NCI-H2196 treated with DMSO at 0.1 percent for 48 hours (cell line): ENCODE measurements at regions not wholly inside any gene's neighbourhood (a gene's known extent, or its start where the extent isn't known, plus 50 kb on each side); places are given as distances from the start of the nearest gene placed in this dataset.
"Not testable (repeated sequence)": the region's sequence is repeated elsewhere in the genome, so short reads cannot be mapped to it uniquely, and the experiment has no call there.

Source experiments
- DNase-seq: peaks from one replicate; lab custom pipeline; 2025; ENCODE audit not compliant: unreplicated experiment; lab: John Stamatoyannopoulos, UW

- DNase-seq = no peak
Measured at GRCh38 chr1:37159102-37159501, 124.8 kb upstream of the GRIK3 start.

GRCh38 chr1:37161171-37161570 lies 126.9 kb upstream of the GRIK3 start:
- no peak for DNase-seq

GRCh38 chr1:37162059-37162458 lies 127.7 kb upstream of the GRIK3 start:
- DNase-seq = no peak

- DNase-seq = no peak
Measured at GRCh38 chr1:37166005-37166404, 131.7 kb upstream of the GRIK3 start.

GRCh38 chr1:37167479-37167878 lies 133.2 kb upstream of the GRIK3 start:
- DNase-seq = no peak

- no peak for DNase-seq
Measured at GRCh38 chr1:37169241-37169640, 134.9 kb upstream of the GRIK3 start.

GRCh38 chr1:37169743-37170275 lies 135.5 kb upstream of the GRIK3 start:
- no peak for DNase-seq

GRCh38 chr1:37171691-37172090 lies 137.4 kb upstream of the GRIK3 start:
- DNase-seq = no peak

- DNase-seq = no peak
Measured at GRCh38 chr1:37174341-37174740, 140.0 kb upstream of the GRIK3 start.

GRCh38 chr1:37174876-37175275 lies 140.6 kb upstream of the GRIK3 start:
- DNase-seq = no peak

- no peak for DNase-seq
Measured at GRCh38 chr1:37175666-37176215, 141.4 kb upstream of the GRIK3 start.

- no peak for DNase-seq
Measured at GRCh38 chr1:37176269-37176668, 142.0 kb upstream of the GRIK3 start.

GRCh38 chr1:37177230-37177864 lies 143.0 kb upstream of the GRIK3 start:
- peak; percentile 23 for DNase-seq

GRCh38 chr1:37181425-37181824 lies 147.1 kb upstream of the GRIK3 start:
- no peak for DNase-seq

GRCh38 chr1:37184789-37185188 lies 150.5 kb upstream of the GRIK3 start:
- DNase-seq = no peak

- DNase-seq = peak; percentile 46
Measured at GRCh38 chr1:37186246-37186756, 152.0 kb upstream of the GRIK3 start.

GRCh38 chr1:37189111-37189510 lies 154.8 kb upstream of the GRIK3 start:
- no peak for DNase-seq

- DNase-seq = no peak
Measured at GRCh38 chr1:37197411-37197810, 163.1 kb upstream of the GRIK3 start.

GRCh38 chr1:37214305-37214704 lies 180.0 kb upstream of the GRIK3 start:
- not testable (repeated sequence) for DNase-seq

- DNase-seq = no peak
Measured at GRCh38 chr1:37233606-37234005, 199.3 kb upstream of the GRIK3 start.

- no peak for DNase-seq
Measured at GRCh38 chr1:37234941-37235418, 200.7 kb upstream of the GRIK3 start.

GRCh38 chr1:37237948-37238347 lies 203.6 kb upstream of the GRIK3 start:
- no peak for DNase-seq
